MCF 10A (cell line): ENCODE measurements at regions not wholly inside any gene's neighbourhood (a gene's known extent, or its start where the extent isn't known, plus 50 kb on each side); places are given as distances from the start of the nearest gene placed in this dataset.
A peak's percentile ranks its signal among the peaks of the same experiment; 100 is the strongest.

Experiments
- BruUV-seq: library from RNA; stranded (reverse); fragments of 400-500 nt; replicated peaks from 2 replicates; lab custom pipeline; 2021; lab: Mats Ljungman, UMichigan
- CTCF ChIA-PET: fragments of 300-600 bp; sonication (Branson Sonifier 250); formaldehyde crosslinking; extraction: SDS; loops from one replicate; lab custom pipeline; 2021; ENCODE audit warnings: antibody characterized with exemption, inconsistent platforms; lab: Yijun Ruan, JAX
- POLR2A ChIA-PET: fragments of 300-600, 350-650 bp; sonication (Branson Sonifier 250); formaldehyde crosslinking; extraction: SDS; loops from one replicate; lab custom pipeline; 2020; ENCODE audit warnings: antibody characterized with exemption, inconsistent platforms; lab: Yijun Ruan, JAX
- DNase-seq: peaks from one replicate; pipeline ENCODE4 v3.0.0-alpha.2; 2018; ENCODE audit not compliant: unreplicated experiment
- H3K27ac Mint-ChIP-seq: one replicate; pipeline ENCODE4 v1.8.0; 2022; ENCODE audit warnings: mild to moderate bottlenecking, low read depth, mixed read lengths; ENCODE audit not compliant: unreplicated experiment
- H3K27me3 Mint-ChIP-seq: one replicate; pipeline ENCODE4 v1.8.0; 2022; ENCODE audit warnings: mixed read lengths; ENCODE audit not compliant: insufficient read depth, unreplicated experiment
- H3K36me3 Mint-ChIP-seq: one replicate; pipeline ENCODE4 v1.8.0; 2022; ENCODE audit warnings: mild to moderate bottlenecking, moderate library complexity, mixed read lengths; ENCODE audit not compliant: insufficient read depth, unreplicated experiment
- H3K4me1 Mint-ChIP-seq: one replicate; pipeline ENCODE4 v1.8.0; 2022; ENCODE audit warnings: mixed read lengths; ENCODE audit not compliant: insufficient read depth, unreplicated experiment
- H3K4me3 Mint-ChIP-seq: one replicate; pipeline ENCODE4 v1.8.0; 2022; ENCODE audit warnings: mild to moderate bottlenecking, moderate library complexity, mixed read lengths; ENCODE audit not compliant: unreplicated experiment
- H3K9me3 Mint-ChIP-seq: one replicate; pipeline ENCODE4 v1.8.0; 2022; ENCODE audit warnings: mixed read lengths; ENCODE audit not compliant: unreplicated experiment
- intact Hi-C: fragments of 100-400 bp; cut with micrococcal nuclease; formaldehyde crosslinking; loops from 2 replicates; pipeline ENCODE4 v1.14.1; 2022
- TF ChIP-seq, protein P1 (sequence below): fragments of 200-600 bp; IDR thresholded peaks from one replicate; pipeline ENCODE4 v1.8.0; 2022; ENCODE audit warnings: antibody characterized with exemption, mild to moderate bottlenecking; ENCODE audit not compliant: unreplicated experiment

- ChIA-PET CTCF (interaction anchor here (1.3 kb wide), 1 partner anchor 107 kb away, joined by 3 read pairs; no protein-coding TSS in a partner anchor), POLR2A (interaction anchor here (1.0 kb wide), 1 partner anchor 16 kb away, joined by 3 read pairs; no protein-coding TSS in a partner anchor)
- H3K27me3 Mint-ChIP-seq: no peaks in the 10 kb centered on the region
- H3K27ac Mint-ChIP-seq: peak overlapping the region; percentile 86
- H3K36me3 Mint-ChIP-seq: no peaks in the 10 kb centered on the region
- DNase-seq: no peak
- BruUV-seq: no TSS peak
- H3K4me3 Mint-ChIP-seq: no peak overlapping the region
- TF ChIP-seq, protein P1, sequence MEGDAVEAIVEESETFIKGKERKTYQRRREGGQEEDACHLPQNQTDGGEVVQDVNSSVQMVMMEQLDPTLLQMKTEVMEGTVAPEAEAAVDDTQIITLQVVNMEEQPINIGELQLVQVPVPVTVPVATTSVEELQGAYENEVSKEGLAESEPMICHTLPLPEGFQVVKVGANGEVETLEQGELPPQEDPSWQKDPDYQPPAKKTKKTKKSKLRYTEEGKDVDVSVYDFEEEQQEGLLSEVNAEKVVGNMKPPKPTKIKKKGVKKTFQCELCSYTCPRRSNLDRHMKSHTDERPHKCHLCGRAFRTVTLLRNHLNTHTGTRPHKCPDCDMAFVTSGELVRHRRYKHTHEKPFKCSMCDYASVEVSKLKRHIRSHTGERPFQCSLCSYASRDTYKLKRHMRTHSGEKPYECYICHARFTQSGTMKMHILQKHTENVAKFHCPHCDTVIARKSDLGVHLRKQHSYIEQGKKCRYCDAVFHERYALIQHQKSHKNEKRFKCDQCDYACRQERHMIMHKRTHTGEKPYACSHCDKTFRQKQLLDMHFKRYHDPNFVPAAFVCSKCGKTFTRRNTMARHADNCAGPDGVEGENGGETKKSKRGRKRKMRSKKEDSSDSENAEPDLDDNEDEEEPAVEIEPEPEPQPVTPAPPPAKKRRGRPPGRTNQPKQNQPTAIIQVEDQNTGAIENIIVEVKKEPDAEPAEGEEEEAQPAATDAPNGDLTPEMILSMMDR: no peak
- peaks cover 31% of the 10 kb centered on the region for H3K4me1 Mint-ChIP-seq
- no peaks in the 10 kb centered on the region for H3K9me3 Mint-ChIP-seq
- intact Hi-C loops: loop anchor here (2.0 kb wide), 1 partner anchor 72 kb away; no protein-coding TSS in a partner anchor
These were observed 100.2 kb upstream of the KCNG1 start for GRCh38 chr20:51122931-51123658.

GRCh38 chr20:51121901-51122412, 99.0 kb upstream of the KCNG1 start:
- TF ChIP-seq, protein P1: no peak
- DNase-seq: peak; percentile 47
- H3K36me3 Mint-ChIP-seq: no peaks in the 10 kb centered on the region
- no peaks in the 10 kb centered on the region for H3K9me3 Mint-ChIP-seq
- ChIA-PET POLR2A (interaction anchor here (0.6 to 1.4 kb wide), 6 partner anchors 10 to 34 kb away, joined by 3 to 7 read pairs (median 3); no protein-coding TSS in a partner anchor), CTCF (interaction anchor here (0.6 to 1.6 kb wide), 5 partner anchors 12 to 312 kb away, joined by 3 read pairs; no protein-coding TSS in a partner anchor)
- intact Hi-C loops: loop anchor here (2.0 kb wide), 1 partner anchor 73 kb away; no protein-coding TSS in a partner anchor
- H3K4me3 Mint-ChIP-seq: peak overlapping the region; percentile 50
- BruUV-seq: no TSS peak
- H3K27me3 Mint-ChIP-seq: no peaks in the 10 kb centered on the region
- H3K27ac Mint-ChIP-seq: peak overlapping the region; percentile 86
- H3K4me1 Mint-ChIP-seq: peaks cover 28% of the 10 kb centered on the region

DNA sequence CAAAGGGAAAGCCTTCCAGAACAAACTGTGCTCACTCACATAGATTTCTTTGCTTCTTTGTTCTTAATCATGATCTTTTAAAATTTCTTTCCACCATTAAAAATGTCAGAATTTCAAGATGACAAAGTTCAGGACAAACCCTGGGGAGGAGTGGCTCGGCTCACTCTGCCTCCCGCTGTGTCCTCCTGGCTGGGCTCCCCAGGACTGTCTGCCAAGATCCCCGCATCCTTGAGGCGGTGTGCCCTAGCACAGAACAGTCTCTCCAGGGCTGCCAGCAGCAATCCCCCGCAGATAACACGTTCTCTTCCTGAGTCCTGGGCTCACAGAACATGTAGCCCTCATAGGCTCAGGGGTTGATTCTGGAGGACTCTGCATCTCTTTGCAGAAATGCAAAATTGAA, 98.4 kb upstream of the KCNG1 start:
- no peaks in the 10 kb centered on the region for H3K36me3 Mint-ChIP-seq
- peaks cover 28% of the 10 kb centered on the region for H3K4me1 Mint-ChIP-seq
- ChIA-PET CTCF (interaction anchor here (1.6 kb wide), 1 partner anchor 11 kb away, joined by 3 read pairs; no protein-coding TSS in a partner anchor), POLR2A (interaction anchor here (0.6 to 1.4 kb wide), 3 partner anchors 11 to 35 kb away, joined by 3 to 7 read pairs (median 3); no protein-coding TSS in a partner anchor)
- BruUV-seq: no TSS peak
- no peak for DNase-seq
- TF ChIP-seq, protein P1: no peak
- H3K4me3 Mint-ChIP-seq: peak overlapping the region; percentile 50
- H3K9me3 Mint-ChIP-seq: no peaks in the 10 kb centered on the region
- peak overlapping the region; percentile 77 for H3K27ac Mint-ChIP-seq
- intact Hi-C loops: no loop called here
- no peaks in the 10 kb centered on the region for H3K27me3 Mint-ChIP-seq

DNA sequence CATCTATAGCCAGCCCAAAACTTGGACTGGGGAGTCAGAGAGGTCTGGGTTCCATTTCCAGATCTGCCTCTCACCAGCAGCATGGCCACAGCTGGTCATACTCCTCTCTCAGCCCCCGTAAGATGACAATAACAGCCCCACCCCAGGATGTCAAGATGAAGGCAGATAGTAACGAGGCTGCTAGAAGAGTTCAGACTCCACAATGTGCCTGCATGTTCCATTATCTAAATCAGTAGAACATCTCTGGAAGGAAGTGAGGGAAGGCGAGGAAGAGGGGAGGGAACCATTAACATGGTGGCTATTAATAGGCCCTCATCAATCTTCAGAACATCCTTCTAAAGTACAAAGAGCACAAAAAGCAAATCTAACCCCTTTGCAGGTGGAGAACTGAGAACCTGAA, 98.0 kb upstream of the KCNG1 start:
- Mint-ChIP-seq H3K4me1 (peaks cover 28% of the 10 kb centered on the region), H3K27me3 (no peaks in the 10 kb centered on the region), H3K9me3 (no peaks in the 10 kb centered on the region), H3K27ac (peak overlapping the region; percentile 77), H3K36me3 (no peaks in the 10 kb centered on the region), H3K4me3 (peak overlapping the region; percentile 50)
- POLR2A ChIA-PET: no interaction called here
- CTCF ChIA-PET: interaction anchor here (1.2 to 1.7 kb wide), 3 partner anchors 10 to 186 kb away, joined by 3 to 4 read pairs (median 4); no protein-coding TSS in a partner anchor
- BruUV-seq: no TSS peak
- TF ChIP-seq, protein P1: no peak
- no peak for DNase-seq
- intact Hi-C loops: no loop called here
